ENCODE measurements at regions not wholly inside any gene's neighbourhood (a gene's known extent, or its start where the extent isn't known, plus 50 kb on each side); places are given as distances from the start of the nearest gene placed in this dataset.

DNA sequence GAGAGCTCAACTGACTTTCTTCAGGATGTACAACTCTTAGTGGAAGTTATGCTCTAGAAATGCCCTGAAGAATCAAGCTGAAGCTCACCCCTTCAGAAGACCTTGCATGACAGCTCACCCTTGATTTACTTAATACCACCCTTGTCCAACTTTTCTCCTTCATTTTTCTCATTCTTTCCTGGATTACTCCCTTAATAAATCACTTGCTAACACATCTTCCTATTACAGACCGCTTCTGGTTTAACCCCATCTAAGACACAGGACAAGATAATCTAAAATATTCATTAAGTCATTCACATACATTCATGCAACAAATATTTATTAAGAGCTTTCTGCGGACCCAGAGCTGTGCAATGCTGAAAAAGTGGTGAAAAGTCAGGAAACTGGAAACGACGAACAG is 630.7 kb upstream of the RORB start:
- no peak overlapping the region for H3K27ac ChIP-seq (replicated peaks in 1 of 4)
- no peaks in the 10 kb centered on the region for H3K36me3 ChIP-seq
- no peaks in the 10 kb centered on the region for H3K9me3 ChIP-seq
- WGBS: 85% methylated on average over 4 of the region's 4 CpGs
- H3K27me3 ChIP-seq: no peaks in the 10 kb centered on the region
- no peak for DNase-seq (ENCODE audit: extremely low spot score)
- no peak overlapping the region for H3K4me3 ChIP-seq
- H3K4me1 ChIP-seq: no peaks in the 10 kb centered on the region
- TF ChIP-seq POLR2A (IDR thresholded peaks at IDR 0.05; ENCODE audit: low read depth): no peak
- TF ChIP-seq, protein P1, sequence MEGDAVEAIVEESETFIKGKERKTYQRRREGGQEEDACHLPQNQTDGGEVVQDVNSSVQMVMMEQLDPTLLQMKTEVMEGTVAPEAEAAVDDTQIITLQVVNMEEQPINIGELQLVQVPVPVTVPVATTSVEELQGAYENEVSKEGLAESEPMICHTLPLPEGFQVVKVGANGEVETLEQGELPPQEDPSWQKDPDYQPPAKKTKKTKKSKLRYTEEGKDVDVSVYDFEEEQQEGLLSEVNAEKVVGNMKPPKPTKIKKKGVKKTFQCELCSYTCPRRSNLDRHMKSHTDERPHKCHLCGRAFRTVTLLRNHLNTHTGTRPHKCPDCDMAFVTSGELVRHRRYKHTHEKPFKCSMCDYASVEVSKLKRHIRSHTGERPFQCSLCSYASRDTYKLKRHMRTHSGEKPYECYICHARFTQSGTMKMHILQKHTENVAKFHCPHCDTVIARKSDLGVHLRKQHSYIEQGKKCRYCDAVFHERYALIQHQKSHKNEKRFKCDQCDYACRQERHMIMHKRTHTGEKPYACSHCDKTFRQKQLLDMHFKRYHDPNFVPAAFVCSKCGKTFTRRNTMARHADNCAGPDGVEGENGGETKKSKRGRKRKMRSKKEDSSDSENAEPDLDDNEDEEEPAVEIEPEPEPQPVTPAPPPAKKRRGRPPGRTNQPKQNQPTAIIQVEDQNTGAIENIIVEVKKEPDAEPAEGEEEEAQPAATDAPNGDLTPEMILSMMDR (IDR thresholded peaks at IDR 0.05): no peak
- TF ChIP-seq POLR2AphosphoS5 (IDR thresholded peaks at IDR 0.05): no peak
- TF ChIP-seq EP300 (IDR thresholded peaks at IDR 0.05): no peak
- intact Hi-C loops (cut with DNase I): no loop called here

DNA sequence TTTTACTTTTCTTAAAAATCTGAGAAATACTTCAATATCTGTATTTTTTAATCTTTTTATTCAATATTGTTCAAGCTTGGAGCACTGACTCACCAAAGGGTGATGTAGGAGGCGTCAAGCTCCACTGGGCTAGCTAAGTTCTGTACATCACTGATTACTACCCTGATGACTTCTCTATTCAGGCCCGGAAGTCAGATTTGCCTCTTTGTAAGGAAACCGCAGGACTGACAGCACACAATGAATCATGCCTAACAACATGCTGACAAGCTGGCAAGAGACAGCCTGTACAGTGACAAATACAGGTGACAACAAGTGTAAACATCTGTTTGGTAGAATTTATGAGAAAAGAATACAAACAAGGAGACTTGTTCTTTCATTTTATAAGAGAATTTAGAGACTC is 627.9 kb upstream of the RORB start:
- Histone ChIP-seq H3K27me3 (no peaks in the 10 kb centered on the region), H3K36me3 (no peaks in the 10 kb centered on the region), H3K9me3 (no peaks in the 10 kb centered on the region), H3K27ac (replicated peaks in 1 of 4) (no peak overlapping the region), H3K4me3 (no peak overlapping the region), H3K4me1 (no peaks in the 10 kb centered on the region)
- 53% methylated on average over 3 of the region's 3 CpGs for WGBS
- TF ChIP-seq EP300 (IDR thresholded peaks at IDR 0.05) (no peak), POLR2A (IDR thresholded peaks at IDR 0.05; ENCODE audit: low read depth) (no peak), POLR2AphosphoS5 (IDR thresholded peaks at IDR 0.05) (no peak)
- TF ChIP-seq, protein P1 (IDR thresholded peaks at IDR 0.05): no peak
- DNase-seq (ENCODE audit: extremely low spot score): no peak
- intact Hi-C loops (cut with DNase I): no loop called here

DNA sequence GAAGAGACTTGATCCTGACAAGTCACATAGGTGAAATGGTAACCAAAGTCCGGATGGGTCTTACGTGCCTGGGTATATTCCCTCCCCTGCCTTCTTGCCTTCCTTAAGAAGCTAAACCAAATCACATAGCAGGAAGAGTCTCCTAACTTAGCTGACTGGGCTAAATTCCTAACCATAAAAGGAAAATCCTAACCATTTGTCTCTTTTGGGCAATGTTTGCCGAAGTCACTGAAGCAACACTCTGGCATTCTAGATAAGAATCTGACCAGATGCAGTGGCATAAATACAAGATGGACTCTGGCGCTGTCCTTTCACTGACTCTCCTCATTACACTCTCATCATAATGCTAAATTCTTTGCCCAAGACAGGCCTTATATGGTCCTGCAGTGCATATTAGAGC is 625.5 kb upstream of the RORB start:
- no peak for DNase-seq (ENCODE audit: extremely low spot score)
- intact Hi-C loops (cut with DNase I): no loop called here
- WGBS: 66% methylated on average over 4 of the region's 4 CpGs
- Histone ChIP-seq H3K4me3 (no peak overlapping the region), H3K4me1 (no peaks in the 10 kb centered on the region), H3K27ac (replicated peaks in 1 of 4) (no peak overlapping the region), H3K9me3 (no peaks in the 10 kb centered on the region), H3K36me3 (no peaks in the 10 kb centered on the region), H3K27me3 (no peaks in the 10 kb centered on the region)
- no peak for TF ChIP-seq POLR2AphosphoS5 (IDR thresholded peaks at IDR 0.05)
- no peak for TF ChIP-seq POLR2A (IDR thresholded peaks at IDR 0.05; ENCODE audit: low read depth)
- TF ChIP-seq EP300 (IDR thresholded peaks at IDR 0.05): no peak
- TF ChIP-seq, protein P1 (IDR thresholded peaks at IDR 0.05): no peak

DNA sequence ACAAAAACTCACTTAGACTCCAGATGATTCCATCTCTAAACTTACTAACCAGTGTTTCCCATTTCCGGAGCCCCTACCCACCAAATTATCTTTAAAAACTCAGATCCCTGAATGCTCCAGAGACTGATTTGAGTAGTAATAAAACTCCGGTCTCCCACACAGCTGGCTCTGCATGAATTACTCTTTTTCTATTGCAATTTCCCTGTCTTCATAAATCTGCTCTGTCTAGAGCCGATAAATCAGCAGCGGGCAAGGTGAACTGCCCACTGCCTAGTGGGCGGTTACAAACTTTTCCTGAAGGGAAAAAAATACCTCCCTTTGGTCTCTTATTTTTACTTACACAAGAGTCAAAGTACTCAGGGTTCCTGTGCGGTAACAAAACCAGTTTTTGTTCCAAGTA is 624.4 kb upstream of the RORB start:
- WGBS: 87% methylated on average over 6 of the region's 6 CpGs
- H3K4me1 ChIP-seq: no peaks in the 10 kb centered on the region
- H3K4me3 ChIP-seq: no peak overlapping the region
- H3K27ac ChIP-seq (replicated peaks in 1 of 4): no peak overlapping the region
- H3K9me3 ChIP-seq: no peaks in the 10 kb centered on the region
- no peak for TF ChIP-seq POLR2AphosphoS5 (IDR thresholded peaks at IDR 0.05)
- TF ChIP-seq, protein P1 (IDR thresholded peaks at IDR 0.05): no peak
- no peak for TF ChIP-seq POLR2A (IDR thresholded peaks at IDR 0.05; ENCODE audit: low read depth)
- no peak for TF ChIP-seq EP300 (IDR thresholded peaks at IDR 0.05)
- intact Hi-C loops (cut with DNase I): no loop called here
- H3K27me3 ChIP-seq: no peaks in the 10 kb centered on the region
- no peak for DNase-seq (ENCODE audit: extremely low spot score)
- H3K36me3 ChIP-seq: no peaks in the 10 kb centered on the region

DNA sequence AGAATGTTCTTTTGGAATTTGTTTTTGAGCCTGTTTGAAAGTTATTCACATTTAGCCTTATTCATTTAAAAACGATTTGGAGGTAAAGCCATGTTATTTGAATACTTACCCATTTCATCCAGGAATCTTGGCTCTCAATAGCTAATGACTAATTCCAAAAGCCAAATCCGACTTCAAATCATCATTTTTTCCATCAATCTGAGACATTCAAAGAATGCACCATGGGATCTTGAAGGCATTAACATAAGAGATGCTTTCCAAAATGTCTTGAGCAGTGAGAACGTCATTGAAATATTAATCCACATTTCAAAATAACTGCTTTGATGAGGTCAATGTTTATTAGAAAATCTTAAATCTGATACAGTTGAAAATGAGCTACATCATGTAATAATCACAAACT is 617.0 kb upstream of the RORB start:
- H3K9me3 ChIP-seq: peaks cover 0 to 1% (median 0%) of the 10 kb centered on the region in 4 donors
- DNase-seq (ENCODE audit: extremely low spot score): no peak
- intact Hi-C loops (cut with DNase I): no loop called here
- TF ChIP-seq EP300 (IDR thresholded peaks at IDR 0.05) (no peak), POLR2AphosphoS5 (IDR thresholded peaks at IDR 0.05) (no peak), POLR2A (IDR thresholded peaks at IDR 0.05; ENCODE audit: low read depth) (no peak)
- TF ChIP-seq, protein P1 (IDR thresholded peaks at IDR 0.05): no peak
- no peak overlapping the region for H3K4me3 ChIP-seq
- no peaks in the 10 kb centered on the region for H3K4me1 ChIP-seq
- WGBS: 55% methylated on average over 3 of the region's 3 CpGs
- no peak overlapping the region for H3K27ac ChIP-seq (replicated peaks in 1 of 4)
- H3K36me3 ChIP-seq: no peaks in the 10 kb centered on the region
- no peaks in the 10 kb centered on the region for H3K27me3 ChIP-seq

Data from esophagus muscularis mucosa (tissue), 4 donors.